GM23248 (cell line): ENCODE measurements at regions not wholly inside any gene's neighbourhood (a gene's known extent, or its start where the extent isn't known, plus 50 kb on each side); places are given as distances from the start of the nearest gene placed in this dataset.
A peak's percentile ranks its signal among the peaks of the same experiment; 100 is the strongest.
"Not testable (repeated sequence)": the region's sequence is repeated elsewhere in the genome, so short reads cannot be mapped to it uniquely, and the experiment has no call there.

Source experiments
- DNase-seq: peaks from one replicate; pipeline ENCODE4 v3.0.0-alpha.2; 2015
- H2AFZ ChIP-seq: fragments of 200-600 bp; sonication (generic); 2 replicates; pipeline ENCODE4 v1.6.1; 2016; ENCODE audit warnings: antibody characterized with exemption
- H3F3A ChIP-seq: fragments of 200-600 bp; sonication (generic); 2 replicates; pipeline ENCODE4 v1.6.1; 2016; ENCODE audit warnings: mild to moderate bottlenecking, antibody characterized with exemption, mixed run types; ENCODE audit not compliant: insufficient read depth
- H3K27ac ChIP-seq: fragments of 200-600 bp; sonication (generic); 2 replicates; pipeline ENCODE4 v1.5.1; 2016; ENCODE audit warnings: mild to moderate bottlenecking
- H3K27me3 ChIP-seq: fragments of 200-600 bp; sonication (generic); replicated peaks from 2 replicates; pipeline ENCODE4 v1.6.1; 2016; ENCODE audit warnings: mild to moderate bottlenecking; ENCODE audit not compliant: insufficient read depth
- H3K36me3 ChIP-seq: fragments of 200-600 bp; sonication (generic); 2 replicates; pipeline ENCODE4 v1.6.1; 2016; ENCODE audit warnings: low read depth, mild to moderate bottlenecking
- H3K4me1 ChIP-seq: fragments of 200-600 bp; sonication (generic); 2 replicates; pipeline ENCODE4 v1.6.1; 2016; ENCODE audit warnings: mild to moderate bottlenecking; ENCODE audit not compliant: insufficient read depth
- H3K4me2 ChIP-seq: fragments of 200-600 bp; sonication (generic); one replicate; pipeline ENCODE4 v1.6.1; 2016; ENCODE audit warnings: mild to moderate bottlenecking; ENCODE audit not compliant: unreplicated experiment
- H3K4me3 ChIP-seq: fragments of 200-600 bp; sonication (generic); 2 replicates; pipeline ENCODE4 v1.5.1; 2016; ENCODE audit warnings: mild to moderate bottlenecking
- H3K79me2 ChIP-seq: fragments of 200-600 bp; sonication (generic); 2 replicates; pipeline ENCODE4 v1.6.1; 2016; ENCODE audit warnings: mild to moderate bottlenecking; ENCODE audit not compliant: insufficient read depth
- H3K9ac ChIP-seq: fragments of 200-600 bp; sonication (generic); 2 replicates; pipeline ENCODE4 v1.6.1; 2016; ENCODE audit warnings: mild to moderate bottlenecking
- H3K9me2 ChIP-seq: fragments of 200-600 bp; sonication (generic); 2 replicates; pipeline ENCODE4 v1.6.1; 2016; ENCODE audit warnings: mixed run types, mild to moderate bottlenecking, moderate library complexity; ENCODE audit not compliant: insufficient read depth
- H3K9me3 ChIP-seq: fragments of 200-600 bp; sonication (generic); one replicate; pipeline ENCODE4 v1.6.1; 2017; ENCODE audit warnings: low read depth
- H4K20me1 ChIP-seq: fragments of 200-600 bp; sonication (generic); 2 replicates; pipeline ENCODE4 v1.6.0; 2016; ENCODE audit not compliant: insufficient read depth
- EZH2 ChIP-seq: fragments of 200-600 bp; sonication (generic); IDR thresholded peaks from 2 replicates; pipeline ENCODE4 v1.6.1; 2018; ENCODE audit warnings: antibody characterized with exemption, mild to moderate bottlenecking; ENCODE audit not compliant: insufficient read depth, poor library complexity, severe bottlenecking
- EZH2phosphoT487 ChIP-seq: fragments of 200-600 bp; sonication (generic); IDR thresholded peaks from 2 replicates; pipeline ENCODE4 v1.6.1; 2018; ENCODE audit warnings: antibody characterized with exemption, moderate library complexity, mild to moderate bottlenecking, low read depth; ENCODE audit not compliant: insufficient read depth
- WGBS, 2 experiments: methylation state at CpG; one replicate each; pipeline ENCODE4 v1.1.6; 2015 to 2017; ENCODE audit warnings: low lambda C conversion rate in 2 of 2, low coverage in 1 of 2; ENCODE audit errors: missing lambda C conversion rate in 2 of 2; 5-methylcytosine and 5-hydroxymethylcytosine counted together
- in situ Hi-C: fragments of 300-500 bp; cut with MboI; formaldehyde crosslinking; loops from 2 replicates; pipeline ENCODE4 v1.15.0; 2020

DNA sequence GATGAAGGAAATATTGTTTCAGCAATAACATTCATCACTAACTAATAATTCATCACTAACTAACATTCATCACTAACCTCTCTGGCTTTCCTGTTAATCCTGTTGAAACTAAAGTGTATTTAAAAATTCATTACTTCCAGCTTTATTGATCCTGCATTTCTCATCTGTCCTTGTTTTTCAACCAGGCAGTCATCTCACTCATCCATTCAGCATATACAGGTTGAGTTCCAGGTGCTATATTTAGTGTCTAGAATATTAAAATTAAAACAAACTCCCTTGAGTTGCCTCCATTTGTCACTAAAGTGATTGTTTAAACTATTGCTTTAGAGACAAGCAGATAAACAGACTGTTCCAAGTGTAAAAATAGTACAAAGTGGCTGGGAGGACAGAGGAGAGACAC lies 58.1 kb downstream of the ATXN7L3B start:
- no peaks in the 10 kb centered on the region for H3K4me1 ChIP-seq
- H2AFZ ChIP-seq, result no peak overlapping the region
- no peaks in the 10 kb centered on the region for H3K36me3 ChIP-seq
- H4K20me1 ChIP-seq, result no peaks in the 10 kb centered on the region
- in situ Hi-C loops, result no loop called here
- no peak for DNase-seq
- no peaks in the 10 kb centered on the region for H3F3A ChIP-seq
- TF ChIP-seq EZH2phosphoT487 (no peak), EZH2 (no peak)
- no peak overlapping the region for H3K4me3 ChIP-seq
- no peaks in the 10 kb centered on the region for H3K27me3 ChIP-seq
- H3K79me2 ChIP-seq, result no peaks in the 10 kb centered on the region
- H3K9me3 ChIP-seq, result no peaks in the 10 kb centered on the region
- no peak overlapping the region for H3K27ac ChIP-seq
- H3K4me2 ChIP-seq, result no peak overlapping the region
- H3K9me2 ChIP-seq, result no peaks in the 10 kb centered on the region
- H3K9ac ChIP-seq, result no peak overlapping the region

DNA sequence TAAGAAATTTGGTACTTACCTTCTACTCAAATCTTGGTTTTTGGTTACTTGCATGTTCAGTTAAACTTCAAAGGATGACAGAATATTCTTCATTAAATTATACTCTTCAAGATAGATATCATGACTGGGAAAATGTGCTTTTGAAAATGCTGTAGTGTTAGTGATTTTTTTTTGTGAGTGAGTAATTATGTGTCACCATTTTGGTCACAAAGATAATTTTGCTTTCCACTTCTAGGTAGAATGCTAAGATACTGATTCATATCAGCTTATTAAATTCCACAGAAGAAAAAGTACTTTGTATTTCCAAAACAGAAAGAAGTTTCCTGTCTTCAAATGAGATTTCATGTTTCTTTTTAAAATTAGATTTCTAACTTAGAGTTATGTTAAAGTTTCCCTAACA lies 61.2 kb downstream of the ATXN7L3B start:
- TF ChIP-seq EZH2phosphoT487, result no peak
- no peak for TF ChIP-seq EZH2
- Histone ChIP-seq H3K79me2 (no peaks in the 10 kb centered on the region), H3K36me3 (no peaks in the 10 kb centered on the region), H3K9me2 (no peaks in the 10 kb centered on the region), H3K27ac (no peak overlapping the region), H3K4me1 (no peaks in the 10 kb centered on the region), H3K9ac (no peak overlapping the region), H3K4me3 (no peak overlapping the region), H2AFZ (no peak overlapping the region), H3K27me3 (no peaks in the 10 kb centered on the region), H3K4me2 (no peak overlapping the region), H3F3A (no peaks in the 10 kb centered on the region), H4K20me1 (no peaks in the 10 kb centered on the region), H3K9me3 (no peaks in the 10 kb centered on the region)
- in situ Hi-C loops, result no loop called here
- DNase-seq, result peak; percentile 4

DNA sequence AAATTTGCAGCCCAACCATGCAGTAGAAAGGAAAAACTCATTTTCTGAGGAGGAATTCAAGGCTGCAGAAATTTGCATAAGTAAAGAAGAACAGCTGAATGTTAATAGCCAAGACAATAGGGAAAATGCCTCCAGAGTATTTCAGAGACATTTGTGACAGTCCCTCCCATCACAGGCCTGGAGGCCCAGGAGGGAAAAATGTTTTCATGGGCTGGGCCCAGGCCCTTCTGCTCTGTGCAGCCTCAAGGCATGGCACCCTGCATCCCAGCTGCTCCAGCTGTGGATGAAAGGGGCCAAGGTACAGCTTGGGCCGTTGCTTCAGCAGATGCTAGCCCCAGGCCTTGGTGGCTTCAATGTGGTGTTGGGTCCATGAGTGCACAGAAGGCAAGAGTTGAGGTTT lies 62.3 kb downstream of the ATXN7L3B start:
- in situ Hi-C loops, result no loop called here
- Histone ChIP-seq H3K9ac (no peak overlapping the region), H2AFZ (no peak overlapping the region), H3K4me3 (no peak overlapping the region), H3K4me2 (no peak overlapping the region), H3K4me1 (no peaks in the 10 kb centered on the region), H3K9me3 (no peaks in the 10 kb centered on the region), H3K27me3 (no peaks in the 10 kb centered on the region), H3K27ac (no peak overlapping the region), H3K9me2 (no peaks in the 10 kb centered on the region), H3K36me3 (no peaks in the 10 kb centered on the region), H3K79me2 (no peaks in the 10 kb centered on the region), H3F3A (no peaks in the 10 kb centered on the region), H4K20me1 (no peaks in the 10 kb centered on the region)
- 0% methylated on average over 1 of the region's 1 CpG for WGBS, 2 experiments
- no peak for TF ChIP-seq EZH2phosphoT487
- TF ChIP-seq EZH2, result no peak
- DNase-seq, result no peak

- H3K9me2 ChIP-seq, H4K20me1 ChIP-seq, H3K4me3 ChIP-seq, H3K27ac ChIP-seq, H3K4me1 ChIP-seq, H2AFZ ChIP-seq, DNase-seq, H3K4me2 ChIP-seq, H3K36me3 ChIP-seq, H3K79me2 ChIP-seq, H3F3A ChIP-seq, H3K27me3 ChIP-seq, in situ Hi-C loops, H3K9me3 ChIP-seq, H3K9ac ChIP-seq: not testable (repeated sequence)
Observed at GRCh38 chr12:74600817-74601216, 63.2 kb downstream of the ATXN7L3B start.

GRCh38 chr12:74602881-74603672 lies 65.4 kb downstream of the ATXN7L3B start:
- Histone ChIP-seq H3K79me2 (no peaks in the 10 kb centered on the region), H3K9me3 (no peaks in the 10 kb centered on the region), H3F3A (no peaks in the 10 kb centered on the region), H2AFZ (no peak overlapping the region), H3K9ac (no peak overlapping the region), H3K9me2 (no peaks in the 10 kb centered on the region), H4K20me1 (no peaks in the 10 kb centered on the region), H3K36me3 (no peaks in the 10 kb centered on the region), H3K4me2 (no peak overlapping the region), H3K4me1 (no peaks in the 10 kb centered on the region), H3K27ac (no peak overlapping the region), H3K4me3 (no peak overlapping the region), H3K27me3 (no peaks in the 10 kb centered on the region)
- TF ChIP-seq EZH2, result no peak
- TF ChIP-seq EZH2phosphoT487, result no peak
- DNase-seq, result no peak
- 5 to 6% methylated on average over 2 of the region's 2 CpGs for WGBS, 2 experiments
- in situ Hi-C loops, result no loop called here
